ENCODE measurements at regions not wholly inside any gene's neighbourhood (a gene's known extent, or its start where the extent isn't known, plus 50 kb on each side); places are given as distances from the start of the nearest gene placed in this dataset.
"Not testable (repeated sequence)": the region's sequence is repeated elsewhere in the genome, so short reads cannot be mapped to it uniquely, and the experiment has no call there.

GRCh38 chr21:17119466-17120297 is 393.2 kb upstream of the CXADR start:
- DNase-seq (ENCODE audit: low read depth in 2 of 2) = no peak

GRCh38 chr21:17127395-17127794 is 385.4 kb upstream of the CXADR start:
- DNase-seq (ENCODE audit: low read depth in 2 of 2) = not testable (repeated sequence)

- no peak for DNase-seq (ENCODE audit: low read depth in 2 of 2)
These were observed 384.7 kb upstream of the CXADR start for GRCh38 chr21:17128132-17128531.

GRCh38 chr21:17139159-17139558 is 373.7 kb upstream of the CXADR start:
- DNase-seq (ENCODE audit: low read depth in 2 of 2) = not testable (repeated sequence)

- no peak for DNase-seq (ENCODE audit: low read depth in 2 of 2)
These were observed 373.1 kb upstream of the CXADR start for GRCh38 chr21:17139696-17140095.

GRCh38 chr21:17146426-17146825 is 366.4 kb upstream of the CXADR start:
- no peak for DNase-seq (ENCODE audit: low read depth in 2 of 2)

GRCh38 chr21:17159697-17160096 is 353.1 kb upstream of the CXADR start:
- DNase-seq (ENCODE audit: low read depth in 2 of 2) = no peak

- no peak for DNase-seq (ENCODE audit: low read depth in 2 of 2)
These were observed 327.2 kb upstream of the CXADR start for GRCh38 chr21:17185674-17186073.

- no peak for DNase-seq (ENCODE audit: low read depth in 2 of 2)
These were observed 322.9 kb upstream of the CXADR start for GRCh38 chr21:17189963-17190362.

- DNase-seq (ENCODE audit: low read depth in 2 of 2) = no peak
These were observed 321.4 kb upstream of the CXADR start for GRCh38 chr21:17191346-17191993.

GRCh38 chr21:17195351-17195750 is 317.5 kb upstream of the CXADR start:
- no peak for DNase-seq (ENCODE audit: low read depth in 2 of 2)

GRCh38 chr21:17195976-17196375 is 316.9 kb upstream of the CXADR start:
- DNase-seq (ENCODE audit: low read depth in 2 of 2) = no peak

- no peak for DNase-seq (ENCODE audit: low read depth in 2 of 2)
These were observed 316.2 kb upstream of the CXADR start for GRCh38 chr21:17196623-17197022.

GRCh38 chr21:17197996-17198395 is 314.8 kb upstream of the CXADR start:
- DNase-seq (ENCODE audit: low read depth in 2 of 2) = no peak

- DNase-seq (ENCODE audit: low read depth in 2 of 2) = no peak
These were observed 312.6 kb upstream of the CXADR start for GRCh38 chr21:17200250-17200649.

GRCh38 chr21:17201741-17202260 is 311.0 kb upstream of the CXADR start:
- DNase-seq (ENCODE audit: low read depth in 2 of 2) = no peak

GRCh38 chr21:17214801-17215200 is 298.0 kb upstream of the CXADR start:
- no peak for DNase-seq (ENCODE audit: low read depth in 2 of 2)

GRCh38 chr21:17219050-17219449 is 293.8 kb upstream of the CXADR start:
- not testable (repeated sequence) for DNase-seq (ENCODE audit: low read depth in 2 of 2)

GRCh38 chr21:17231124-17231523 is 281.7 kb upstream of the CXADR start:
- no peak for DNase-seq (ENCODE audit: low read depth in 2 of 2)

- DNase-seq (ENCODE audit: low read depth in 2 of 2) = no peak
These were observed 281.1 kb upstream of the CXADR start for GRCh38 chr21:17231771-17232170.

- DNase-seq (ENCODE audit: low read depth in 2 of 2) = no peak
These were observed 274.4 kb upstream of the CXADR start for GRCh38 chr21:17238468-17238867.

- no peak for DNase-seq (ENCODE audit: low read depth in 2 of 2)
These were observed 262.0 kb upstream of the CXADR start for GRCh38 chr21:17250778-17251241.

- DNase-seq (ENCODE audit: low read depth in 2 of 2) = no peak
These were observed 255.1 kb upstream of the CXADR start for GRCh38 chr21:17257784-17258183.

Measured in stimulated activated CD8-positive, alpha-beta memory T cell treated with anti-CD3 and anti-CD28 coated beads, Interleukin-2, amount 100 ng/mL, for 1 hour (primary cell).